H1 (cell line): ENCODE measurements at regions not wholly inside any gene's neighbourhood (a gene's known extent, or its start where the extent isn't known, plus 50 kb on each side); places are given as distances from the start of the nearest gene placed in this dataset.

Source experiments
- CTCF ChIA-PET: fragments of 300-600 bp; sonication (Branson Sonifier 250); formaldehyde crosslinking; loops from one replicate; lab custom pipeline; 2021; ENCODE audit not compliant: partially characterized antibody; lab: Charles Lee
- POLR2A ChIA-PET: fragments of 300-600 bp; sonication (Branson Sonifier 250); formaldehyde crosslinking; loops from one replicate; lab custom pipeline; 2021; ENCODE audit warnings: inconsistent platforms; ENCODE audit not compliant: partially characterized antibody; lab: Charles Lee
- DNase-seq, 2 experiments: peaks; one replicate each; pipeline versions ENCODE4 v3.0.0 to v3.0.0-alpha.2; 2010 to 2022; ENCODE audit warnings: low spot score in 2 of 2, low read depth in 1 of 2, mixed read lengths in 1 of 2
- FAIRE-seq: peaks from 2 replicates; lab custom pipeline; 2011; peaks lifted over from hg19 to GRCh38; lab: Jason Lieb, UNC
- H2AFZ ChIP-seq: 2 replicates; pipeline ENCODE4 v1.8.1; 2012; ENCODE audit warnings: low read length, inconsistent platforms
- H2AK5ac ChIP-seq: 2 replicates; pipeline ENCODE4 v1.6.1; 2013; ENCODE audit warnings: low read depth, low read length
- H2BK120ac ChIP-seq: replicated peaks from 2 replicates; pipeline ENCODE3; 2013; ENCODE audit warnings: low read depth, low read length, inconsistent platforms
- H2BK12ac ChIP-seq: 2 replicates; pipeline ENCODE4 v1.6.1; 2013; ENCODE audit warnings: low read depth, low read length
- H2BK15ac ChIP-seq: 2 replicates; pipeline ENCODE4 v1.6.1; 2013; ENCODE audit warnings: low read length
- H2BK20ac ChIP-seq: 2 replicates; pipeline ENCODE4 v1.6.1; 2013; ENCODE audit warnings: low read length
- H2BK5ac ChIP-seq: 2 replicates; pipeline ENCODE4 v1.6.1; 2013; ENCODE audit warnings: low read depth, low read length
- H3K14ac ChIP-seq: 2 replicates; pipeline ENCODE4 v1.6.1; 2013; ENCODE audit warnings: inconsistent platforms; ENCODE audit not compliant: insufficient read length
- H3K18ac ChIP-seq: 2 replicates; pipeline ENCODE4 v1.6.1; 2013; ENCODE audit warnings: low read length; ENCODE audit errors: extremely low read depth
- H3K23ac ChIP-seq: 2 replicates; pipeline ENCODE4 v1.6.1; 2013; ENCODE audit warnings: inconsistent platforms; ENCODE audit not compliant: insufficient read length
- H3K23me2 ChIP-seq: 2 replicates; pipeline ENCODE4 v1.6.1; 2013; ENCODE audit warnings: low read depth, low read length
- H3K27ac ChIP-seq: 2 replicates; pipeline ENCODE4 v1.6.1; 2011; ENCODE audit warnings: low read depth, low read length, inconsistent platforms
- H3K27me3 ChIP-seq, 4 experiments: replicated peaks in 1 of 4; 1 replicate in 1 of 4; 2 replicates in 3 of 4; pipeline versions ENCODE4 v1.6.1 to v1.8.1; 2011 to 2013; ENCODE audit warnings: low read length in 3 of 4, mild to moderate bottlenecking in 3 of 4, inconsistent platforms in 2 of 4, mixed read lengths in 2 of 4, moderate library complexity in 1 of 4; ENCODE audit not compliant: control insufficient read depth in 3 of 4, insufficient read depth in 3 of 4; ENCODE audit errors: extremely low read depth in 1 of 4
- H3K36me3 ChIP-seq, 4 experiments: 2 replicates each; pipeline versions ENCODE4 v1.6.1 to v1.8.1; 2011 to 2013; ENCODE audit warnings: mild to moderate bottlenecking in 4 of 4, low read length in 3 of 4, moderate library complexity in 2 of 4, control low read depth in 1 of 4, inconsistent platforms in 1 of 4; ENCODE audit not compliant: insufficient read depth in 4 of 4, control insufficient read depth in 2 of 4
- H3K4ac ChIP-seq: replicated peaks from 2 replicates; pipeline ENCODE3; 2013; ENCODE audit warnings: low read length, low read depth, mixed read lengths, inconsistent platforms; ENCODE audit not compliant: insufficient read length
- H3K4me1 ChIP-seq, 4 experiments: replicated peaks in 1 of 4; 1 replicate in 1 of 4; 2 replicates in 3 of 4; pipeline versions ENCODE4 v1.6.1 to v1.8.1; 2011 to 2013; ENCODE audit warnings: low read length in 3 of 4, inconsistent platforms in 2 of 4, mixed read lengths in 1 of 4; ENCODE audit not compliant: insufficient read depth in 4 of 4, control insufficient read depth in 3 of 4
- H3K4me2 ChIP-seq, 2 experiments: 2 replicates each; pipeline versions ENCODE4 v1.6.1 to v1.8.1; 2011 to 2013; ENCODE audit warnings: low read depth in 2 of 2, low read length in 2 of 2, control low read depth in 1 of 2, inconsistent platforms in 1 of 2, mild to moderate bottlenecking in 1 of 2; ENCODE audit not compliant: insufficient read depth in 1 of 2
- H3K4me3 ChIP-seq, 4 experiments: fragments of 200-600, 300-600 bp in 1 of 4; sonication (generic), shearing (Covaris generic), sonication (Bioruptor Twin) in 1 of 4; 2 replicates each; pipeline versions ENCODE4 v1.5.1 to v1.8.1; 2011 to 2016; ENCODE audit warnings: low read length in 4 of 4, low read depth in 3 of 4, control low read depth in 2 of 4, inconsistent platforms in 2 of 4, mild to moderate bottlenecking in 2 of 4, mixed read lengths in 1 of 4, moderate library complexity in 1 of 4; ENCODE audit not compliant: insufficient read depth in 2 of 4; ENCODE audit errors: extremely low read depth in 1 of 4
- H3K56ac ChIP-seq: replicated peaks from 2 replicates; pipeline ENCODE3; 2013; ENCODE audit warnings: low read depth, mild to moderate bottlenecking, mixed read lengths, low read length, inconsistent platforms; ENCODE audit not compliant: insufficient read length
- H3K79me1 ChIP-seq: 2 replicates; pipeline ENCODE4 v1.6.1; 2013; ENCODE audit warnings: low read depth, low read length, control low read depth
- H3K79me2 ChIP-seq, 2 experiments: 2 replicates each; pipeline versions ENCODE4 v1.6.1 to v1.8.1; 2012 to 2013; ENCODE audit warnings: low read length in 2 of 2, mild to moderate bottlenecking in 2 of 2, inconsistent platforms in 1 of 2; ENCODE audit not compliant: insufficient read depth in 2 of 2, control insufficient read depth in 1 of 2
- H3K9ac ChIP-seq, 4 experiments: replicated peaks in 1 of 4; 1 replicate in 1 of 4; 2 replicates in 3 of 4; pipeline versions ENCODE4 v1.6.1 to v1.8.1; 2011 to 2013; ENCODE audit warnings: low read depth in 3 of 4, low read length in 3 of 4, control low read depth in 2 of 4, mild to moderate bottlenecking in 2 of 4, moderate library complexity in 2 of 4, inconsistent platforms in 1 of 4; ENCODE audit errors: extremely low read depth in 1 of 4
- H3K9me3 ChIP-seq, 2 experiments: 2 replicates each; pipeline versions ENCODE4 v1.6.1 to v1.8.1; 2012 to 2013; ENCODE audit warnings: mild to moderate bottlenecking in 2 of 2, moderate library complexity in 2 of 2, control low read depth in 1 of 2, inconsistent platforms in 1 of 2, low read depth in 1 of 2, low read length in 1 of 2, mixed read lengths in 1 of 2; ENCODE audit not compliant: insufficient read depth in 2 of 2
- H4K20me1 ChIP-seq, 2 experiments: replicated peaks in 1 of 2; 2 replicates each; pipeline versions ENCODE3 to v1.8.1; 2011 to 2013; ENCODE audit warnings: inconsistent platforms in 2 of 2, low read length in 2 of 2, mild to moderate bottlenecking in 1 of 2; ENCODE audit not compliant: insufficient read depth in 2 of 2, control insufficient read depth in 1 of 2
- H4K5ac ChIP-seq: 2 replicates; pipeline ENCODE4 v1.6.1; 2013; ENCODE audit warnings: low read length, low read depth, mixed read lengths, inconsistent platforms; ENCODE audit not compliant: insufficient read length
- H4K8ac ChIP-seq: 2 replicates; pipeline ENCODE4 v1.8.0; 2013; ENCODE audit warnings: mild to moderate bottlenecking, moderate library complexity, low read length, inconsistent platforms; ENCODE audit not compliant: insufficient read depth; ENCODE audit errors: extremely low read depth
- H4K91ac ChIP-seq: replicated peaks from 2 replicates; pipeline ENCODE3; 2013; ENCODE audit warnings: low read length, mixed read lengths, inconsistent platforms; ENCODE audit not compliant: insufficient read length
- CEBPB ChIP-seq: IDR thresholded peaks from 2 replicates; pipeline ENCODE4 v1.6.1; 2012; ENCODE audit warnings: low read depth, low read length
- CHD1 ChIP-seq: IDR thresholded peaks from 2 replicates; pipeline ENCODE4 v1.6.1; 2012; ENCODE audit warnings: low read depth, low read length, improper control_type of control experiment
- HDAC2 ChIP-seq, 2 experiments: fragments of 300-600 bp in 1 of 2; sonication (generic) in 1 of 2; IDR thresholded peaks; 2 replicates each; pipeline ENCODE4 v1.6.1; 2011 to 2012; ENCODE audit warnings: low read depth in 2 of 2, low read length in 2 of 2, mild to moderate bottlenecking in 2 of 2, moderate library complexity in 2 of 2, borderline replicate concordance in 1 of 2, inconsistent platforms in 1 of 2
- JUND ChIP-seq: IDR thresholded peaks from 2 replicates; pipeline ENCODE4 v1.6.1; 2011; ENCODE audit warnings: mild to moderate bottlenecking, improper control_type of control experiment, low read length
- RXRA ChIP-seq: IDR thresholded peaks from 2 replicates; pipeline ENCODE4 v1.6.1; 2011; ENCODE audit warnings: low read depth, mild to moderate bottlenecking, low read length, moderate library complexity; ENCODE audit not compliant: insufficient read depth
- SIRT6 ChIP-seq: IDR thresholded peaks from one replicate; pipeline ENCODE4 v1.7.1; 2012; ENCODE audit warnings: low read length, inconsistent platforms
- SRF ChIP-seq: IDR thresholded peaks from 2 replicates; pipeline ENCODE4 v1.6.1; 2011; ENCODE audit warnings: mild to moderate bottlenecking, low read depth, low read length, moderate library complexity
- TAF1 ChIP-seq: IDR thresholded peaks from 2 replicates; pipeline ENCODE4 v1.6.1; 2011; ENCODE audit warnings: mild to moderate bottlenecking, low read depth, low read length
- TAF7 ChIP-seq: optimal IDR thresholded peaks from 2 replicates; pipeline ENCODE3; 2011; ENCODE audit warnings: low read depth, mild to moderate bottlenecking, inconsistent platforms, low read length, moderate library complexity, borderline replicate concordance

GRCh38 chr4:77415689-77416088 lies 189.9 kb upstream of the CXCL13 start:
- Histone ChIP-seq H3K14ac (no peak overlapping the region), H3K23me2 (no peaks in the 10 kb centered on the region), H3K4me2 (no peak overlapping the region), H4K8ac (no peak overlapping the region), H3K9ac (no peak overlapping the region), H2AK5ac (no peak overlapping the region), H3K27me3 (no peaks in the 10 kb centered on the region), H3K4me3 (no peak overlapping the region), H2BK5ac (no peak overlapping the region), H3K36me3 (no peaks in the 10 kb centered on the region), H4K20me1 (no peaks in the 10 kb centered on the region), H3K79me1 (no peaks in the 10 kb centered on the region), H4K5ac (no peak overlapping the region), H2BK20ac (no peak overlapping the region), H2AFZ (no peak overlapping the region), H3K23ac (no peak overlapping the region), H2BK120ac (no peak overlapping the region), H3K56ac (no peak overlapping the region), H3K4ac (no peak overlapping the region), H3K18ac (no peak overlapping the region), H3K4me1 (peaks cover 0 to 3% (median 2%) of the 10 kb centered on the region in 4 experiments; a peak in 3 of 7 replicates), H3K9me3 (no peaks in the 10 kb centered on the region), H2BK15ac (no peak overlapping the region), H3K79me2 (no peaks in the 10 kb centered on the region), H3K27ac (no peak overlapping the region), H4K91ac (no peak overlapping the region), H2BK12ac (no peak overlapping the region)
- ChIA-PET POLR2A (no interaction called here), CTCF (interaction anchor here (1.7 to 38.6 kb wide), 2 partner anchors 10 to 38 kb away, joined by 3 to 1551 read pairs; no protein-coding TSS in a partner anchor)
- FAIRE-seq: no peak
- no peak for TF ChIP-seq CEBPB
- no peak for TF ChIP-seq SRF
- no peak for TF ChIP-seq TAF7
- no peak for TF ChIP-seq RXRA
- TF ChIP-seq CHD1: no peak
- no peak for TF ChIP-seq TAF1
- TF ChIP-seq HDAC2 (IDR thresholded peaks at IDR 0.05; ENCODE audit: borderline replicate concordance in 1 of 2, low read depth in 2 of 2, low read length in 2 of 2): no peak
- no peak for TF ChIP-seq JUND
- no peak for TF ChIP-seq SIRT6
- no peak for DNase-seq
